ENCODE measurements at regions not wholly inside any gene's neighbourhood (a gene's known extent, or its start where the extent isn't known, plus 50 kb on each side); places are given as distances from the start of the nearest gene placed in this dataset.

- DNase-seq: no peak
Observed at GRCh38 chr1:38454236-38454635, 405.3 kb downstream of the RRAGC start.

- no peak for DNase-seq
Observed at GRCh38 chr1:38452246-38452645, 405.7 kb upstream of the POU3F1 start.

- no peak for DNase-seq
Observed at GRCh38 chr1:38451541-38451993, 405.0 kb upstream of the POU3F1 start.

- DNase-seq: no peak
Observed at GRCh38 chr1:38448893-38449292, 402.3 kb upstream of the POU3F1 start.

GRCh38 chr1:38446936-38447335 lies 400.3 kb upstream of the POU3F1 start:
- no peak for DNase-seq

GRCh38 chr1:38444770-38445442 lies 398.3 kb upstream of the POU3F1 start:
- DNase-seq: no peak

GRCh38 chr1:38444311-38444710 lies 397.7 kb upstream of the POU3F1 start:
- no peak for DNase-seq

GRCh38 chr1:38440402-38440801 lies 393.8 kb upstream of the POU3F1 start:
- no peak for DNase-seq

GRCh38 chr1:38436749-38437148 lies 390.2 kb upstream of the POU3F1 start:
- no peak for DNase-seq

- no peak for DNase-seq
Observed at GRCh38 chr1:38436006-38436405, 389.4 kb upstream of the POU3F1 start.

- DNase-seq: no peak
Observed at GRCh38 chr1:38433084-38433722, 386.6 kb upstream of the POU3F1 start.

- no peak for DNase-seq
Observed at GRCh38 chr1:38431535-38432376, 385.2 kb upstream of the POU3F1 start.

GRCh38 chr1:38430949-38431348 lies 384.4 kb upstream of the POU3F1 start:
- DNase-seq: no peak

GRCh38 chr1:38424677-38425076 lies 378.1 kb upstream of the POU3F1 start:
- no peak for DNase-seq

- DNase-seq: no peak
Observed at GRCh38 chr1:38420666-38421065, 374.1 kb upstream of the POU3F1 start.

- DNase-seq: peak; percentile 91
Observed at GRCh38 chr1:38418195-38419030, 371.8 kb upstream of the POU3F1 start.

- no peak for DNase-seq
Observed at GRCh38 chr1:38403667-38404066, 357.1 kb upstream of the POU3F1 start.

- DNase-seq: no peak
Observed at GRCh38 chr1:38402230-38402815, 355.7 kb upstream of the POU3F1 start.

GRCh38 chr1:38396606-38397005 lies 350.0 kb upstream of the POU3F1 start:
- DNase-seq: no peak

GRCh38 chr1:38394303-38394702 lies 347.7 kb upstream of the POU3F1 start:
- no peak for DNase-seq

GRCh38 chr1:38392861-38393260 lies 346.3 kb upstream of the POU3F1 start:
- DNase-seq: no peak

- DNase-seq: no peak
Observed at GRCh38 chr1:38381256-38381655, 334.7 kb upstream of the POU3F1 start.

- DNase-seq: no peak
Observed at GRCh38 chr1:38376577-38376976, 330.0 kb upstream of the POU3F1 start.

All from DMS79 (cell line).